ENCODE measurements at regions not wholly inside any gene's neighbourhood (a gene's known extent, or its start where the extent isn't known, plus 50 kb on each side); places are given as distances from the start of the nearest gene placed in this dataset.
"Not testable (repeated sequence)": the region's sequence is repeated elsewhere in the genome, so short reads cannot be mapped to it uniquely, and the experiment has no call there.

- Histone ChIP-seq H3K4me1 (no peaks in the 10 kb centered on the region), H3K36me3 (no peaks in the 10 kb centered on the region), H3K27me3 (no peaks in the 10 kb centered on the region), H3K4me3 (no peak overlapping the region), H3K27ac (no peak overlapping the region), H3K9me3 (peaks cover 0 to 4% (median 0%) of the 10 kb centered on the region in 12 donors)
- TF ChIP-seq, protein P1, sequence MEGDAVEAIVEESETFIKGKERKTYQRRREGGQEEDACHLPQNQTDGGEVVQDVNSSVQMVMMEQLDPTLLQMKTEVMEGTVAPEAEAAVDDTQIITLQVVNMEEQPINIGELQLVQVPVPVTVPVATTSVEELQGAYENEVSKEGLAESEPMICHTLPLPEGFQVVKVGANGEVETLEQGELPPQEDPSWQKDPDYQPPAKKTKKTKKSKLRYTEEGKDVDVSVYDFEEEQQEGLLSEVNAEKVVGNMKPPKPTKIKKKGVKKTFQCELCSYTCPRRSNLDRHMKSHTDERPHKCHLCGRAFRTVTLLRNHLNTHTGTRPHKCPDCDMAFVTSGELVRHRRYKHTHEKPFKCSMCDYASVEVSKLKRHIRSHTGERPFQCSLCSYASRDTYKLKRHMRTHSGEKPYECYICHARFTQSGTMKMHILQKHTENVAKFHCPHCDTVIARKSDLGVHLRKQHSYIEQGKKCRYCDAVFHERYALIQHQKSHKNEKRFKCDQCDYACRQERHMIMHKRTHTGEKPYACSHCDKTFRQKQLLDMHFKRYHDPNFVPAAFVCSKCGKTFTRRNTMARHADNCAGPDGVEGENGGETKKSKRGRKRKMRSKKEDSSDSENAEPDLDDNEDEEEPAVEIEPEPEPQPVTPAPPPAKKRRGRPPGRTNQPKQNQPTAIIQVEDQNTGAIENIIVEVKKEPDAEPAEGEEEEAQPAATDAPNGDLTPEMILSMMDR (IDR thresholded peaks at IDR 0.05), result no peak
- TF ChIP-seq POLR2A (IDR thresholded peaks at IDR 0.05), result no peak
- ATAC-seq, result no peak
- DNase-seq, result no peak
- intact Hi-C loops (cut with DNase I), result no loop called here
- WGBS, 4 donors, result 44 to 64% (median 60%) methylated on average over 2 of the region's 2 CpGs
These were observed 579.7 kb upstream of the ARID1B start for GRCh38 chr6:156197513-156197912.

- Histone ChIP-seq H3K9me3 (peaks cover 0 to 4% (median 0%) of the 10 kb centered on the region in 12 donors), H3K4me3 (no peak overlapping the region), H3K27me3 (no peaks in the 10 kb centered on the region), H3K4me1 (no peaks in the 10 kb centered on the region), H3K27ac (no peak overlapping the region), H3K36me3 (no peaks in the 10 kb centered on the region)
- 70 to 71% (median 71%) methylated on average over 2 of the region's 2 CpGs for WGBS, 4 donors
- TF ChIP-seq POLR2A (IDR thresholded peaks at IDR 0.05), result no peak
- TF ChIP-seq, protein P1 (IDR thresholded peaks at IDR 0.05), result no peak
- DNase-seq, result no peak
- intact Hi-C loops (cut with DNase I), result no loop called here
- no peak for ATAC-seq
These were observed 582.2 kb upstream of the ARID1B start for GRCh38 chr6:156194981-156195380.

- Histone ChIP-seq H3K9me3 (peaks cover 0 to 4% (median 0%) of the 10 kb centered on the region in 12 donors), H3K4me3 (no peak overlapping the region), H3K27ac (no peak overlapping the region), H3K36me3 (no peaks in the 10 kb centered on the region), H3K4me1 (no peaks in the 10 kb centered on the region), H3K27me3 (no peaks in the 10 kb centered on the region)
- ATAC-seq (no peak), DNase-seq (no peak)
- no peak for TF ChIP-seq POLR2A (IDR thresholded peaks at IDR 0.05)
- TF ChIP-seq, protein P1 (IDR thresholded peaks at IDR 0.05), result no peak
- WGBS, 4 donors, result 90 to 96% (median 93%) methylated on average over 4 of the region's 4 CpGs
- intact Hi-C loops (cut with DNase I), result no loop called here
These were observed 583.8 kb upstream of the ARID1B start for GRCh38 chr6:156193381-156193780.

DNA sequence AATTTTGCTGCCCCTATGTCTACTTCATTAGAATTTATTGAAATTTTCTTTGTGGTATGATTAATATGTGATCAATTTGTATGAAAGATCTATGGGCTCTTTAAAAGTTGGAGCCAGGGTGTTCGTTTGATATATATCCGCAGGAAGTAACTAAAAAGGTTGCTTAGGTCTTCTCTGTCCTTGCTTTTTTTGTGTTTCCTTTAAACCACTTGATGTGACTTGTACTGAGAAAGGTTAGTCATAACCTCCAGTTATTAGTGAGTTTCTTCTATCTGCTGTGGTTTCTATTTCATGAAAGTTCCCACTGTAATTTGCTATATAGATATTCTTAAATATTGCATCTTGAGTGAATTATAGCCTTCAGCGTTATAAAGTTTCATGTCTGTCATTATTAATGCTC is 585.3 kb upstream of the ARID1B start:
- Histone ChIP-seq H3K4me1 (no peaks in the 10 kb centered on the region), H3K27me3 (no peaks in the 10 kb centered on the region)

DNA sequence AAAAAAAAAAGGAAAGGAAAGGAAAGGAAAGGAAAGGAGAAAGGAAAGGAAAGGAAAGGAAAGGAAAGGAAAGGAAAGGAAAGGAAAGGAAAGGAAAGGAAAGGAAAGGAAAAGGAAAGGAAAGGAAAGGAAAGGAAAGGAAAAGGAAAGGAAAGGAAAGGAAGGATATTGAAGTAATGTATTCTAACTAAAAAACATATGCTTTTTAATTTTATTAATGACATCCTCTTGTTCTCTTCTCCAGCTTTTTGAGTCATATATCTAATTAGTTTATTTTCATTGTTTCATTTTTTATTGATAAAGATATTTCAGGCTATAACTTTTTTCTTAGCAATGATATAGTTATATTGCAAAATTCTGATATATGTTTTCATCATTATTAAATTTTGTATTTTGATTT is 585.8 kb upstream of the ARID1B start:
- H3K27ac ChIP-seq, H3K36me3 ChIP-seq, ATAC-seq, H3K4me1 ChIP-seq, H3K9me3 ChIP-seq, DNase-seq, H3K4me3 ChIP-seq, H3K27me3 ChIP-seq: not testable (repeated sequence)
- intact Hi-C loops (cut with DNase I), result loop anchor here in 1 of 10 donors (2.0 kb wide), 1 partner anchor 21 kb away; no protein-coding TSS in a partner anchor

More for the DNA sequence above, 585.3 kb upstream of the ARID1B start:
- no peak for DNase-seq
- no peaks in the 10 kb centered on the region for H3K36me3 ChIP-seq
- ATAC-seq, result no peak
- H3K27ac ChIP-seq, result no peak overlapping the region
- TF ChIP-seq, protein P1 (IDR thresholded peaks at IDR 0.05), result no peak
- no peak for TF ChIP-seq POLR2A (IDR thresholded peaks at IDR 0.05)
- H3K4me3 ChIP-seq, result no peak overlapping the region
- intact Hi-C loops (cut with DNase I), result loop anchor here in 1 of 10 donors (2.0 kb wide), 1 partner anchor 21 kb away; no protein-coding TSS in a partner anchor
- 64 to 78% (median 73%) methylated on average over 3 of the region's 3 CpGs for WGBS, 4 donors
- H3K9me3 ChIP-seq, result peaks cover 0 to 4% (median 0%) of the 10 kb centered on the region in 12 donors
